ENCODE measurements at regions not wholly inside any gene's neighbourhood (a gene's known extent, or its start where the extent isn't known, plus 50 kb on each side); places are given as distances from the start of the nearest gene placed in this dataset.

- TF ChIP-seq, protein P1, sequence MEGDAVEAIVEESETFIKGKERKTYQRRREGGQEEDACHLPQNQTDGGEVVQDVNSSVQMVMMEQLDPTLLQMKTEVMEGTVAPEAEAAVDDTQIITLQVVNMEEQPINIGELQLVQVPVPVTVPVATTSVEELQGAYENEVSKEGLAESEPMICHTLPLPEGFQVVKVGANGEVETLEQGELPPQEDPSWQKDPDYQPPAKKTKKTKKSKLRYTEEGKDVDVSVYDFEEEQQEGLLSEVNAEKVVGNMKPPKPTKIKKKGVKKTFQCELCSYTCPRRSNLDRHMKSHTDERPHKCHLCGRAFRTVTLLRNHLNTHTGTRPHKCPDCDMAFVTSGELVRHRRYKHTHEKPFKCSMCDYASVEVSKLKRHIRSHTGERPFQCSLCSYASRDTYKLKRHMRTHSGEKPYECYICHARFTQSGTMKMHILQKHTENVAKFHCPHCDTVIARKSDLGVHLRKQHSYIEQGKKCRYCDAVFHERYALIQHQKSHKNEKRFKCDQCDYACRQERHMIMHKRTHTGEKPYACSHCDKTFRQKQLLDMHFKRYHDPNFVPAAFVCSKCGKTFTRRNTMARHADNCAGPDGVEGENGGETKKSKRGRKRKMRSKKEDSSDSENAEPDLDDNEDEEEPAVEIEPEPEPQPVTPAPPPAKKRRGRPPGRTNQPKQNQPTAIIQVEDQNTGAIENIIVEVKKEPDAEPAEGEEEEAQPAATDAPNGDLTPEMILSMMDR (IDR thresholded peaks at IDR 0.05; ENCODE audit: insufficient read depth, low read length) = no peak
- TF ChIP-seq POLR2AphosphoS5 (IDR thresholded peaks at IDR 0.05; ENCODE audit: low read depth) (no peak), SPI1 (IDR thresholded peaks at IDR 0.05; ENCODE audit: borderline replicate concordance, low read depth) (no peak)
Observed at GRCh38 chr4:147194114-147194513, 248.4 kb upstream of the TTC29 start.
